NK-92 treated with Interleukin-12 subunit alpha and Interleukin-12 subunit beta, amount 100 ng/mL, for 24 hours (cell line): ENCODE measurements at regions not wholly inside any gene's neighbourhood (a gene's known extent, or its start where the extent isn't known, plus 50 kb on each side); places are given as distances from the start of the nearest gene placed in this dataset.
A peak's percentile ranks its signal among the peaks of the same experiment; 100 is the strongest.

Experiments used
- DNase-seq: peaks from one replicate; lab custom pipeline; 2025; lab: John Stamatoyannopoulos, UW

DNA sequence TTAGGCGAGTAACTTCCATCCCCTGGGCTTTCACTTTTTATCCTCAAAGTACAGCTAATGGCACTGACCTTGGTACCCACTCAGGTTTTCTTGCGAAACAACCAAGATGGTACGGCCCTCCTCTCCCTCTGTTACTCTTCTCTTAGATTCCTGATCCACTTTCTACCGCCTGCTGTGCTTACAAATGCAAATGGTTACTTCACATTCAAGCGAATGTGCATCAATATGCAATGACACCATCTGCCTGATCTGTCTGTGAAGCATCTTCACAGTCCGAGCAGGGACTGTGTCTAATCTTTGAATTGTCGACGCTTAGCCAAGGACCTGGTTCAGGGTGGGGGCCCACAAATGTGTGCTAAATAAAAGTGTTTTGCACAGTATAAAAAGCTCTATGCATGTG lies 112.2 kb downstream of the TRIB2 start:
- no peak for DNase-seq

DNA sequence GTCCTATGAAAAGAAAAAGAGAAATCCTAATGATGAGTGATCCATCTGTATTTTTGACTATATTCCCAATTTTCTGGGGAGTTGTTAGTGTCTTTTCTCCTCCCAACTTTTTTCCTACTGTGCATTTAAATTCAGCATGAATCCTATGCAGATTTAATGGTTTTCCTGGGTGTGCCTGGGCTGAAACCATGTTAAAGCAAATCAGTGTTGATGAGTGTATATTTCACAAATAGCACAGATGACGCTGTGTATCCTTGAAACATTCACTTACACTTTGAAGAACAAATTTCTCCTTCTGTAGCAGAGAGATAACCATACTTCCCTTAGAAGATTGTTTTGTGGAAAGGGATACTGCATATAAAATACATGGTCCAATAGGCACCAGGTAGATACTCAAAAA lies 114.3 kb downstream of the TRIB2 start:
- no peak for DNase-seq

DNA sequence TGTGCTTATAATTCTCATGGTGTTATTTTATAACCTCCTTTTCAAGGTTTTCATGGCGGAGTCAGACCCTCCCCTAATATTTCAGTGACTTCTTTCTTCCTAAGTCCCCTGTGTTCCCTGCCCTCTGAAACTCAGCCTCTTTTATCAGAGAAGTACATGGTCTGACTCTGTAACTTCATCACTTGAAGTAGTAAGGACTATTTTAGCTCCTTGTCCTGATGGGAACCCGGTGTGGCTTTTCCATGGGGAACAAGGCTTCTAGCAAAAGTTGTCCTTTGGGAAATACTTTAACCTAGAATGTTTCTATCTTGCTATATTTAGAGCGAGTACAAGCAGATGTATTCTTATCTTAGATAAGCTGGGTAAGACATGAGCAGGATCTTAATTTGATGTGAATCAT lies 117.5 kb downstream of the TRIB2 start:
- DNase-seq: no peak

DNA sequence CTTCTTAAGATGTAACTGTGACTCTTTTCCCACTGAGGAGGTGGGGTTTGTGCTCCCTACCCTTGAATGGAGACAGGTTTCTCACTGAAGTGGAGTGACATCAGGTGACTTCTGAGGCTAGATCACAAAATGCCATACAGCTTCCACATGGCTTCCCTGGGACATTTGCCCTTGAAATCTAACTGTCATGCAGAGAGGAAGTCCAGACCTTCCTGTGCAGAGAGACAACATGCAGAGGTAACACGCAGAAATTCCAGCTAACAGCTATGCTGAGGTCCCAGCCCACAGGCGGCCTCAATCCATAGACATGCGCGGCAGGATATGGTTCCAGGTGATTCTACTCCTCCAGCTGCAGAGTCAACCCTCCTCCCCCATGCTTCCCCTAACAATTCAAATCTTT lies 119.0 kb downstream of the TRIB2 start:
- no peak for DNase-seq

DNA sequence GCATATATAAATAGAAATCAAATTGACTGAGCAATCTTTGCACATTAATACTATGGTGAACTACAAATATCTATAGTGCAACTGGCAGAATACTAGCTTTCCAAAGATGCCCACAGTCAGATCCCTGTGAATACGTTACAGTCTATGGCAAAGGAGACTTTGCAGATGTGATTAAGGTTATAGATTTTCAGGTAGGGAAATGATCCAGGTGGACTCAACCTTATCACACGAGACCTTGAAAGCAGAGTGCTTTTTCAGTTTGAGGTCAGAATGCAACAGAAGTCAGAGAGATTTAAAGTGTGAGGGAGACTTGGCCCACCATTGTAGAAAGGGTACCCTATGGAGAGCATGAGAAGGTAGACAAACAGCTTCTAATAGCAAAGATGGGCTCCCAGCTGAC lies 122.6 kb downstream of the TRIB2 start:
- DNase-seq: no peak

DNA sequence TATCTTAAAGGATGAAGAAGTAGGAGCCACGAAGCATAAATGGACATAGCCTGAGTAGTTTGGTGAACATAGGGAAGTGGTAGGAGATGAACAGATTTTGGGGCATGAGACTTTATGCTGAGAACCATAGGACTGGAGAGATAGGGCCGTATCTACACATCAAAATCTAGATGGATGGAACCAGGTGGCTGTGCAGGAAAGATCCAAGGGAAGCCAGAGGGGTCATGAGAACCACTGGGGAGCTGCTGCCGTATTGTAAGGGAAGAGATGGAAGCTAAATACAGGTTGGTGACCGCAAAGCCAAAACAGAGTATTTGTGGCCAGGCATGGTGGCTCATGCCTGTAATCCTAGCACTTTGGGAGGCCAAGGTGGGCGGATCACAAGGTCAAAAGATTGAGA lies 124.3 kb downstream of the TRIB2 start:
- no peak for DNase-seq

DNA sequence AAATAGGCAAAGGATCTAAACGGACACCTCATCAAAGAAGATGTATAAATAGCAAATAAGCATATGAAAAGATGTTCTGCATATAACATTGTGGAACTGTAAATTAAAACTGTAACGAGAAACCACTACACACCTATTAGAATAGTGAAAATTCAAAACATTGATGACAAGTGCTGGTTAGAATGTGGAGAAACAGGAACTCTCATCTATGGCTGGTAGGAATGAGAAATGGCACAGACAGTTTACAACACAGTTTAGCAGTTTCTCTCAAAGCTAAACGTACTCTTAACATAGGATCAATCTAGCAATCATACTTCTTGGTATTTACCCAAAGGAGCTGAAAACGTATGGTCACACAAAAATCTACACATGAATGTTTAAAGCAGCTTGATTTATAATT lies 126.2 kb downstream of the TRIB2 start:
- DNase-seq: no peak

DNA sequence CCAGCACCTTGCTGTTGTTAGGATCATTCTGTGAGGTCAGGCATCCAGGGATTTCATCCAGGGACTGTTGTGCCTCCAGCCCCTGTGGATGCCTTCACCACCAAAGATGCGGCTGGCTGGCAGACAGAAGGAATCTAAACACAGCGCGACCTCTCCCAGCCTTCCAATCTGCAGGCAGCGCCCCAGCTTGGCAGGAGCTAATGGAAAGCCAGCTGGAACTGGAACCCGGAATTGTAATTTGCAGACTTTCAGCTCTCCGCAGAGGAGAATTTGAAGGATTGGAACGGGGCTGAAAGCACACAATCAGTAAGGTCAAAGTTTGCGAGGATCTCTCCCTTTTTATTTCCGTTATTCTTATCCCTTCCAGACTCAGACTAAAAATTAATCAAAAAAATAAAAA lies 127.8 kb downstream of the TRIB2 start:
- no peak for DNase-seq

DNA sequence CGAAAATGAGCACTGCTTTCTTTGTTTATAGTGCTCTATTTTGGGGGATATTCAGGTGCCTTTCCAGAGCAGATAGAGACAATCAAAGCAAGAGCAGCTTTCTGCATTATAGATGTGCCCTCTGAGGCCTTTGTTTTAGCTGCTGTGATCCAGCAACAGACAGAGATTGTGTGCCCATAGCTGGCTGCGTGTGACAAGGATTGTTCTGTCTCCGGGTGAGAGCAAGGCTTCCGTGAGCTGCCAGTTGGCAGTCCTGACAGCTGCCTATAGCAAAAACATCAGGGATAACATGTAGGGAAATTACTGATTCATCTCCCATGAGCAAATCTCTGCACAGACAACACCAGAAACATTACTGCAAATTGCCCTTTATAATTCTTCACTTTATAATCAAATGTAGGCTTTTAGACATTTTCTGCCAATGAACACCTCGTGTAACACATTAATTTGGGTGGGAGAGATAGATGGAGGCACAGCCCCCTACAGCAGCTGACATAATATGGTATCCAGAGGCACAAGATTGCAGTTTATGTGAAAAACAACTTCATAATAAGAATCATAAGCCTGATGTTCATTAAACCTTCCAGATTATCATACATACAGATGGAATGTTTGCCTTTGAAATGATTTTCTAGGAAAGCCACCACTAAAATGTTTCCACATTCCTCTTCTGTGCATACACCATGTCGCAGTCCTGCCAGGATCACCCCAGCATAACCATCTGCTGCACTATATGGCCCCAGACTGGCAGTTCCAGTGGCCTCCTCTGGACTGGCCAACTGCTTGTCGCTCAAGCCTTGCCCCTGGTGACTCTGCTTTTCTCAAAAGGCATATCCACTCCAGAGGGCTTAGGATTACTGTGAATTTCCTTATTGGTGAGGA lies 131.2 kb downstream of the TRIB2 start:
- no peak for DNase-seq

DNA sequence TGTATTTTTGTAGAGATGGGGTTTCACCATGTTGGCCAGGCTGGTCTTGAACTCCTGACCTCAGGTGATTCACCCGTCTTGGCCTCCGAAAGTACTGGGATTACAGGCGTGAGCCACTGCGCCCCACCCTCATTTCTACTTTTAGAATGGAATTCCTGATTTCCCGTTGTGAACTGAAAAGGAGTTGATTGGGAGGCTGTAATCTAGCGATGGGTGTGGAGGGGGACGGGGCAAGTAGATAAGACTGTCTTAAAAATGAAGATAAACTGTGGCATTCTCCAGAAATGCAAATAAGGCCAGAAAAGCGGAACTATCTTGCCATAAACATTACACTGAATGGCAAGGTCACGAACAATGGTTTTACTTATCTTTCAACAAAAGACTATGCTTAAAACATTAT lies 135.4 kb downstream of the TRIB2 start:
- no peak for DNase-seq

DNA sequence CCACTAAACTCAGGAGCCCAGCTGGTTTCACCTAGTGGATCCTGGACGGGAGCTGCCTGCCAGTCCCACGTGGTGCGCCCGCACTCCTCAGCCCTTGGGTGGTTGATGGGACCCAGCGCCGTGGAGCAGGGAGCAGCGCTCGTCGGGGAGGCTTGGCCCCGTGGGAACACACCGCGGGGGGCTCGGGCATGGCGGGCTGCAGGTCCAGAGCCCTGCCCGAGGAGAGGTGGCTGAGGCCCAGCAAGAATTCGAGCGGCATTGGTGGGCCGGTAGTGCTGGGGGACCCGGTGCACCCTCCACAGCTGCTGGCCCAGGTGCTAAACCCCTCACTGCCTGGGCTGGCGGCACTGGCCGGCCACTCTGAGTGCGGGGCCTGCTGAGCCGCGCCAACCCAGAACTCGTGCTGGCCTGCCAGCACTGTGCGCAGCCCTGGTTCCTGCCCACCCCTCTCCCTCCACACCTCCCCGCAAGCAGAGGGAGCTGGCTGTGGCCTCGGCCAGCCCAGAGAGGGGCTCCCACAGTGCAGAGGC lies 137.3 kb downstream of the TRIB2 start:
- no peak for DNase-seq

DNA sequence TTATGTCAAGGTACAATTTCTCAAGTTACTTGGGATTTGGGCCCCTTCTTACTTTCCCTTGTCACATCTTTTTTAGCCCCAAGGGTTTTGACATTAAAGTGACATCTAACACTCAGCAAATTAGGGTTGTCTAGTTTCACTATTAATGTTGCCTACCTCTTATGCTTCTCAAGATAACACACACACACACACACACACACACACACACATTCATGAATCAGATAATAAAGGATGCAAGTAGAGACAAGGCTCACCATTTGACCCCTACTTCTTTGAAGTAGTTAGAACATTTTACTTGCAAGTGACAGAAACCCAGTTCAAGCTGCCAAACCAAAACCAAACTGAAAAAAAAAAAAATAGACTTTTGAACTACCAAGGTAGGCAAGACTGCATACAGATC lies 138.8 kb downstream of the TRIB2 start:
- DNase-seq: no peak

DNA sequence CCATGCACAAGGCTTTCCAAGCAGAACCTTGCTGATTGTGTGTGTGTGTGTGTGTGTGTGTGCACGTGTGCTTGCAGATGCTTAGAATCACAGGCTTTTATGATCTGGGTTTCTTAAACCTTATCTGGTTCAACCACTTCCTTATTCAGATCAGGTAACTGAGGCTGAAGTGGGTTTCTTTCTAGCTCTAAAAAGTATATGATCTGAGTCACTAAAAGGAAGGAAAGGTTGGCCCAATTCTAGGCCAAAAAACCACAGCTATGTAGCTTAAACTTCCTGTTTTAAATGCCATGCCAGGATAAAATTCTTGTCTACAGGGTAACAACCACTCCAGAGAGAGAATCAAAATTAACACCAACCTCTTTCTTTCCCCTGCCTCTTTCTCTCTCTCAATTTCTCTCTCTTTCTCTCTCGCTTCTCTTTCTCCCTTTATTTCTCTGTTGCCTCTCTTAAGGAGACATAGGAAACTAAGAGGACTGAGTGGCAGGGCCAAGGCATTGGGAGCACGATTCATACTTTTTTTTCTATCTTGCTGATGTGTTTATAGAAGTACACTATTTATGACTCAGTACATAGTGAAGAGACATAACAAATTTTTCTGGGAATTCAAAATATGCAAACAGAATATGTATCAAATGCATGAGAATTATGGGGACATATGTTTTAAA lies 140.3 kb downstream of the TRIB2 start:
- DNase-seq: no peak

DNA sequence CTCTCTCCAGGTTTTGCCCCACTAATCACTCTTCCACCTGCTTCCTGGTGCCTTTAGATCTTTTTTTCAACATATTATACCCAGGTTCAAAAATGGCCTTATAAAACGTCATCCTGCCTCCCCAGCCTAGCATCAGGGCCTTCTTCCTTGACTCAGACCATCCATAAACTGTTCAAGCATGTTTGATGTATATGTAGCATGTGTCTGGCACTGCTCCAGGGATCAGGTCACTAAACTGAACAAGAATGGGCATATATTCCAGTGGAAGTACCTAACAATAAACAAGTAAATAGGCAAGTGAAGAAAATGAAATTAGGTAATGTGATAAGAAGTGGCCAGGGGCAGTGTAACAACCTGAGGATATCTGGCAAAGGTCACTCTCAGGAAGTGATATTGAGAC lies 141.2 kb downstream of the TRIB2 start:
- DNase-seq: no peak

DNA sequence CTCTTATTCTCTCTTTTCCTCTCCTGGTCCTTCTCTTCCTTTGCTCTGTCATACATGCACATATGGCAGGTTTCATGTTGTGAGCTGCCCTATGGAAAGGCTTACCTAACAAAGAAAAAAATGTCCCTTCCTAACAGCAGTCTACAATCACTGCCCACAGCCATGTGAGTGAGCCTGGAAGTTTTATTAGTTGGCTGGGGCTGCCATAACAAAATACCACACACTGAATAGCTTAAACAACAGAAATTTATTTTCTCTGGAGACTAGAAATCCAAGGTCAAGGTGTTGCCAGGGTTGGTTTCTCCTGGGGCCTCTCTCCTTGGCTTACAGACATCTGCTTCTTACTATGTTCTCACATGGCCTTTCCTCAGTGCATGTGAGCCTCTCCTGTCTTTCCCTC lies 142.1 kb downstream of the TRIB2 start:
- DNase-seq: no peak

DNA sequence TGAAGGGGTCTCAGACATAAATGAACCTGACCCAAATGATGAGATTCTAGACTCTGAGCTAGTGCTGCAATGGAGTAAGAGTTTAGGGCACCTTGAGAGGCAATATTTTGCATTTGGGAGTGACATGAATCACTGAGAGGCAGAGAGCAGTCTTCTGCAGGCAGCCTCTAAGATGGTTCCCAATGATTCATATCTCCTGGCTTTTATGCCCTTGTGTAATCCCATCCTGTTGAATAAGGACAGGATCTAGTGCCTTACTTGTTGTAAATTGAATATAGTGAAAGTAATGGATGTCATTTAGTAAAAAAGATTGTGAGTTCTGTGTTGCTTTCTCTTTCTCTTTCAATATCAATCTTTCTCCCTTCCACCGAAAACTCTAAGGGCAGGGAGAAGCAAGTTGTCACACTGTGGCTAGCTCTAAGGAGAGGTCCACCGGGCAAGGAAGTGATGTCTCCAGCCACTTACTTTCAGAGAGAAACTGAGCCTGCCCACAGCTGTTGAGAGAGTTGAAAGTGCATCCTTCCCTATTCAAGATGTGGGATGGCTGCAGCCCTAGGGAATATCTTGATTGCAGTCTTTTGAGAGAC lies 144.7 kb downstream of the TRIB2 start:
- DNase-seq: peak; percentile 6

DNA sequence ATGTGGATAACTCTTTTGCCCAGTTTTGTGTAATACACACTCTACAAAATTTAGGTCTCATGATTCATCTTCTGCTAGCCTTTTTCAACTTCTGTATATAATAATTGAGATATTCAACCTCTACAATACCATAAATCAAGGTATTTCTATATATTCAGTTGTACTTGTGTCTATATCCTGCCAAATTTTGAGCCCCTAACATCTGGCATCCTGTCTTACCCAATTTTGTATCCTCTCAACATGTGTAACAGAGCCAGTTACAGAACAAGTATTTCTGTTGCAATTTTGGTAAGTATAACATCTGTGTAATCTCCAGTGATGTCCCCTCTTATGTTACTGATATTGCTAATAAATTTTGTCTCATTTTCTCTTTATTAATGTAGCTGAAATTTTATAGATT lies 145.8 kb downstream of the TRIB2 start:
- no peak for DNase-seq

DNA sequence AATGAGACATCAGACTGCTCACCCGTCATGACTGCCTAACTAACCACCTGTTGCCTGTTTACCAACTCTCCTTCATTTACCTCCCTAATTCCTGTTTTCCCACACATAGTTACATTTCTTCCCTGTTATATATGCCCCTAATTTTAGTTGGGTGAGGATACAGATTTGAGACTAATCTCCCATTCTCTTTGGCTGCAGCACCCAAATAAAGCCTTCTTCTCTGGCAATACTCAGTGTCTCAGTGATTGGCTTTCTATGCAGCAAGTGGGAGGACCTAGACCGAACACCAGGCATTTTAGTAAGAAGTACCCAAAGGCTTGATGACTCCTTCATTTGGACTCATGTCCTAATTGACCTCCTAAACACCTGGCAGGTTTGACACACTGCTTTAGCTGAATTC lies 147.2 kb downstream of the TRIB2 start:
- DNase-seq: no peak

DNA sequence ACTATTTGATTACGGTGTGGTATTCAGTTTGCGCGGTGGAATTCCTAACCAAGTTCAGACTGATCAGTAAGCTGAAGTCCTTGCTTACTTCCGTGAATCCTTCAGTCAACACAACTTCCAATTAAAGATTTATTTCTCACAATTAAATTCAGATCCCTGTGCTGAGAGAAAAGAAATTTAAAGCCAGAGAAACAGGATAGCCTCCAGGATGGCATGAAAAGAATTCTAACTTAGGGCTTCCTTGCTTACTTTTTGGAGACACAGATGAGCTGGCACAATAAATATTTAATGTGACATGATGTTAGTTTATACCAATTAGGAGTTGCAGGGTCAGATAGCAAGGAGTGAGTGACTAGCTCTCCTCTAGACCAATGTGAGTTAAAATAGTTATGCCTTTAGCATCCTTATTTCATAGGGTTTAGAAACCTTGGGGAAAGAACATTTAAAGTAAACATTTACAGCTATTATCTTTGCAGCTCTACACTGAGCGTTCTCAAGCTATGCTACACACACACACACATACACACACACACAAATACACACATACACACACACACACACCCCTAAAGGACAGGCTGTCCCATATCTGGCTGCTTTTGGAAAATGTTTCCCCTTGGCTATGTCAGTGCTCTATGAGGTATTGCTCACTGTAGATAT lies 151.0 kb downstream of the TRIB2 start:
- DNase-seq: no peak

DNA sequence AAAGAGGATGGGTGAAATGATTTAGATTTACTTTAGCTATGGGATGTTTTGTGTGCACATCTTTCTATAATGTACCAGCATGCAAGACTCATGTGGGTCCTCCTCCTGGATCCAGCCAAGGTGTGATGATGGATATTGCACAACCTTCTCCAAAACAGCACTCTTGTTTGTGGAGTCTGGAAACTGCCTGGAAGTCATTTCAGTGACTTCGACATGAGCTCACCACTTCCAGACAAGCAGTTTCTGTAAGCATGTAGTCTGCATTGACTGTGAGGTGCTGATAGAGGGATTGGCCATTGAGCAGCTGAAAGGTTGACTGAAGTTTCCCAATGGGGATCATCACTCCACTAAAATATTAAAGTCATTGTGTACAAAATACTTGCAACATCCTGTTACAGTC lies 154.0 kb downstream of the TRIB2 start:
- DNase-seq: no peak

DNA sequence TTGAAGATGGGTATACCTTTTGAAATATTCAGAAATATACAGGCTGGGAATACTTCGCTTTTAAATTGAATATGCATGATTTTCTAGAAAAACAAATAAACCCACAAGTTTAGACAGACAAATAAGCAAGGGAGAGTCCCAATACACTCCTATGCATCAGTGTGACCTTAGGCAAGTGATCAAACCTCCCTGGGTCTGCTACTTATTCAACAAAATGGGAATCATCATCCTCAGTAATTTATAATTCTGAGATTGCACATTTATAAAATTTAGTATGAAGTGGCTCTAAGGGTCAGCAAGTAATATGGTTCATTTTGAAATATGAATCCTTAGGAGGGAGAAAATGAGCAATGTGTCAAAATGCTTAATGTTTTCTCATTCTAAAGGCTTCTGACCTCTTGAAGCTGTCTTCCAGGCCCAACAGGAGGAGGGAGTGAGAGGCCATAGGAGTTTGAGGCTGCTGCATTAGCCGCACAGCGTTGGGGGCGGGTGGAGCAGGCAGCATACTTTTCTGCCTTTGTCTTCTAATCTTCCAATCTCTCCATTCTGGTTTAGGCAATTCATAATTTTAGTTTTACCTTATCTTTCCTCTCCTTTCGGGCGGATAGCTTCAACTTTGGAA lies 155.1 kb downstream of the TRIB2 start:
- no peak for DNase-seq

DNA sequence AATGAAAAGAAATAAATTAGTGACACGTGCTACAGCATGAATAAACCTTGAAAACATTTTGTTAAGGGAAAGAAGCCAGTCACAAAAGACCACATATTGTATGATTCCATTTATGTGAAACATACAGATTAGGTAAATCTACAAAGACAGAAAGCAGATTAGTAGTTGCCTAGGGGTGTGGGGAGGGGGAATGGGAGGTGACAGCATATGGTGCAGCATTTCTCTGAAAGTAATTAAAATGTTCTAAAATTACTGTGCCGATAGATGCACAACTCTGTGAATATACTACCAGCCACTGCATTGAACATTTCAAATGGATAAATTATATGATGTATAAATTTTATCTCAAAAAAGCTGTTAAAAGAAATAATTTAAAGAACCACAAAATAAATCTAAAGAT lies 161.0 kb downstream of the TRIB2 start:
- DNase-seq: no peak
